ENCODE measurements at regions not wholly inside any gene's neighbourhood (a gene's known extent, or its start where the extent isn't known, plus 50 kb on each side); places are given as distances from the start of the nearest gene placed in this dataset.

GRCh38 chr2:16223161-16223840 lies 283.0 kb downstream of the MYCN start:
- H3K18ac ChIP-seq (ENCODE audit: low read depth, low read length): no peak overlapping the region
- no TSS peak for BruUV-seq (replicated peaks)
- no peak overlapping the region for H3K23ac ChIP-seq (ENCODE audit: low read depth, low read length)
- intact Hi-C loops (cut with micrococcal nuclease) (no loop called here), dilution Hi-C loops (cut with HindIII; ENCODE audit: low sequenced_read_pairs, unreplicated experiment) (no loop called here), in situ Hi-C loops (cut with MboI; ENCODE audit: low sequenced_read_pairs) (no loop called here)
- H2AK5ac ChIP-seq (ENCODE audit: low read depth, low read length): no peak overlapping the region
- H4K5ac ChIP-seq (ENCODE audit: low read depth, low read length): no peak overlapping the region
- no peak overlapping the region for H2BK20ac ChIP-seq (ENCODE audit: low read depth, low read length)
- no peaks in the 10 kb centered on the region for H3K27me3 ChIP-seq (ENCODE audit: control insufficient read depth, insufficient read depth, low read length)
- no peaks in the 10 kb centered on the region for H3K79me1 ChIP-seq (ENCODE audit: low read depth in 1 of 2, low read length in 2 of 2)
- CTCF ChIA-PET: interaction anchor here (1.0 kb wide), 1 partner anchor 10 kb away, joined by 3 read pairs; no protein-coding TSS in a partner anchor
- H3K4me1 ChIP-seq (ENCODE audit: control insufficient read depth, insufficient read depth, low read length): no peaks in the 10 kb centered on the region
- ATAC-seq (ENCODE audit: low read depth) (no peak), DNase-seq (no peak)
- H3K4me3 ChIP-seq (ENCODE audit: insufficient read depth, low read depth, low read length): no peak overlapping the region
- H3K9ac ChIP-seq (ENCODE audit: low read depth, low read length): no peak overlapping the region
- H4K8ac ChIP-seq (ENCODE audit: low read depth in 2 of 2, low read length in 2 of 2): no peak overlapping the region
- H2BK120ac ChIP-seq (ENCODE audit: low read depth, low read length): no peak overlapping the region
- no peaks in the 10 kb centered on the region for H4K20me1 ChIP-seq (ENCODE audit: insufficient read depth, low read length)
- H3K4me2 ChIP-seq (ENCODE audit: low read depth, low read length): no peak overlapping the region
- H4K91ac ChIP-seq (ENCODE audit: insufficient read depth, low read depth, low read length): no peak overlapping the region
- H2AFZ ChIP-seq (replicated peaks; ENCODE audit: low read length, poor library complexity): no peak overlapping the region
- no peak overlapping the region for H3K56ac ChIP-seq (ENCODE audit: extremely low read depth, insufficient read depth, low read length)
- H3K9me3 ChIP-seq (ENCODE audit: control insufficient read depth, insufficient read depth, low read length): peaks cover 49% of the 10 kb centered on the region
- no peaks in the 10 kb centered on the region for H3K9me1 ChIP-seq (ENCODE audit: insufficient read depth, low read length)
- TF ChIP-seq NFE2L2 (IDR thresholded peaks at IDR 0.05; ENCODE audit: low read depth, low read length) (no peak), CHD1 (IDR thresholded peaks at IDR 0.05; ENCODE audit: low read depth, low read length) (no peak), RCOR1 (IDR thresholded peaks at IDR 0.05; ENCODE audit: insufficient replicate concordance, low read length) (no peak), POLR2A (IDR thresholded peaks at IDR 0.05; ENCODE audit: low read depth, low read length) (no peak), BHLHE40 (IDR thresholded peaks at IDR 0.05; ENCODE audit: low read depth, low read length) (no peak), SMC3 (IDR thresholded peaks at IDR 0.05; ENCODE audit: low read depth, low read length) (no peak), RFX5 (IDR thresholded peaks at IDR 0.05; ENCODE audit: low read depth, low read length) (no peak)
- H2BK15ac ChIP-seq (ENCODE audit: low read depth, low read length): no peak overlapping the region
- H2AK9ac ChIP-seq (replicated peaks; ENCODE audit: low read depth, low read length, poor library complexity): no peak overlapping the region
- H3K27ac ChIP-seq (ENCODE audit: insufficient read depth, low read length): no peak overlapping the region
- no peak overlapping the region for H3K4ac ChIP-seq (ENCODE audit: low read depth, low read length)
- no peak overlapping the region for H2BK5ac ChIP-seq (ENCODE audit: low read depth, low read length, poor library complexity, severe bottlenecking)
- H3K14ac ChIP-seq (replicated peaks; ENCODE audit: low read depth, low read length): no peak overlapping the region
- WGBS, 2 experiments (ENCODE audit: extremely low coverage in 2 of 2, insufficient read length in 1 of 2): 20% methylated on average over 1 of the region's 13 CpGs; no CpG with 5 or more reads in 1 of the 2 experiments
- POLR2A ChIA-PET (ENCODE audit: unreplicated experiment): no interaction called here
- H3K36me3 ChIP-seq (ENCODE audit: control insufficient read depth, insufficient read depth, low read length): no peaks in the 10 kb centered on the region

All from IMR-90 (cell line).